Activated effector memory CD4-positive, alpha-beta T cell treated with anti-CD3 and anti-CD28 coated beads, Interleukin-2, amount 50 U/mL, for 16 hours (primary cell): ENCODE measurements at regions not wholly inside any gene's neighbourhood (a gene's known extent, or its start where the extent isn't known, plus 50 kb on each side); places are given as distances from the start of the nearest gene placed in this dataset.
"Not testable (repeated sequence)": the region's sequence is repeated elsewhere in the genome, so short reads cannot be mapped to it uniquely, and the experiment has no call there.

Experiments
- DNase-seq: peaks from one replicate; pipeline ENCODE4 v3.0.0-alpha.2; 2020

DNA sequence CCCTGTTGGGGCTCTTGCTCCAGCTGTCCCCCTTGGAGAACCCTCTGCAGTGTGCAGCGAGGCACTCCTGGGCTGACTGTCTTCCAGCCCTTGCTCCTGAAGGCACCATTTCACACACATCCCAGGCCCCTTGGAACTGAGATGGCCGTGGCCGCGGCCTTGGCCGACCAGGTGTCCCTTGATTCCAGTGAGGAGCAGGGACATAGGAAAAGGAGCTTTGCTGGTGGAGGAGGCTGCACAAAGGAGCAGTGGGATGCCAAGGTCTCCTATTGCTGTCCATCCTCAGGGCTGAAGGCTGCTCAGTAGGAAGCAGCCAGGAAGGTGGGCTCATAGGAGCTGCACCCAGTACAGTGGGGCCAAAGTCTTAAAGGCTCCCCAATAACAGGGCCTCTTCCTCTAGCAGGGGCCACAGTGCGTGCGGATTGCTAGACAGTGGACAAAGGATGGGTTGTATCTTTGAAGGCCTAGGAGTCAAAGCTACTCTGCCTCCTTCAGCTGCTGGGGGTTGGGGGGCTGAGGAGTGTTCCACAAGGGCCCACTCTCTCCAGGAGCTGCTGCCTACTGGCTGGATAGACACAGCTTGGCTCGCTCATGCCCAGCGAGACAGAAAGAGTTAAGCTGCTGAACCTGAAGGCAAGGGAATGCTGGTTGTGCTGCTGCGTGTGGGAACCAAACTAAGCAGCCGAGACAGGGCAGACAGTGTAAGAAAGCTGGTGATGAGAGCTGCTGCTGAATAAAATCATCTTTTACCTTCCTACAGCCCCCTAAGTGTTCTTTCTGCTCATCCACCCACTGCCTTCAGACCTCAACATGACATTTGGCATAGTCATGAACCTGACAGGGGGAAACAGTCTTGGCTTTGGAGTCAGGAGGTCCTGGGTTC, 891.9 kb upstream of the ZNF722 start:
- DNase-seq = no peak

DNA sequence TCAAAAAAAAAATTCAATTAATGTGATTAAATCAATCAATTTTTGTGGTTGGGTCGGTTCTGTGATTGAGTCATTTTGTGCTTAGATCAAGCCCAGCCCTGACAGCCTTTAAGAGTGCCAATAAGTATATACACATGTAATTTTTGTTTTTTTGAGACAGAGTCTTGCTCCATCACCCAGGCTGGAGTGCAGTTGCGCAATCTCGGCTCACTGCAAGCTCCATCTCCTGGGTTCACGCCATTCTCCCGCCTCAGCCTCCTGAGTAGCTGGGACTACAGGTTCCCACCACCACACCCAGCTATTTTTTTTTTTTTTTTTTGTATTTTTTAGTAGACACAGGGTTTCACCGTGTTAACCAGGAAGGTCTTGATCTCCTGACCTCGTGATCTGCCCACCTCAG, 887.1 kb upstream of the ZNF722 start:
- not testable (repeated sequence) for DNase-seq

DNA sequence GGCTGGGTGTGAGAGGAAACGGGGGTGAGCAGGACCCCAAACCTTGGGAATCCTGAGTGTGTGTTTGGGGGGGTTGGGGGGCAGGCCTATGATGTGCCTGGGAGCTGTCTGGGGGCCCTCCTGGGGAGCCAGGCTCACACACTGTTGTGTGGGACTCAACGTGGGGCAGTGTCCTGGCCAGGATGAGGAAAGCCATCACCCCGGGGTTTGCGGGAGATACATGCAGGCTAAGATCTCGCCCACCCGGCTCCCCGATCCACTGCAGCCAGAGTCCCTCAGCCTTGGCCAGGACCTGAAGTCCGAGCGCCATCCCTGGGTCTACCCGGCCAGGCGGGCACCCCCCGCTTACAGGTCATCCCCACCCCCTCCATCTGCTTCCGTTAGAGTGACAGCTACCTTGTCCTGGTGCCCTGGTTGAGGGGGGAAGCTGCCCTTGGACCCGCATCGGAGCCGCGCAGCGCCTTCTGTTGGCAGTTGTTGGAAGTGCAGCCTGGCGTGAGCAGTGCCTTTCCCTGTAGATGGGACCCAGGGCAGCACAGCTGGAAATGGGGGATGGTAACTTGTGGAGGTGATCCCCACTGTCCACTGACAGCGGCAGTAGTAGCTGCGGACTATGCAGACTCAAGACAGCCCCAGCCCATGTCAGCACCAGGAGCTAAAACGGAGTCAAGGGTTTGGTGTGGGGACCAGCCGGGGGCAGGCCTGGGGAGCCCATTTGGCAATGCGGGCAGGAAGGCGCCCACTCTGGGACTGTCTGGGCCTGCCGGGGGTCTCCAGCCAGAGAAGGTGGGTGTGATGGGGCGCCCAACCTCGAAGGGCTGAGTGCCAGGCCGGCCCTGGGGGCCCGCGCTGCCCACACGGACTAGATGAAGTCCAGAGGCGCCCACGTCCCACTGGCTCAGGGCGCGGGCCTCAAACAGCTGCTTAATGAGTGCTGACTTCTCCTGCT, 885.6 kb upstream of the ZNF722 start:
- no peak for DNase-seq

DNA sequence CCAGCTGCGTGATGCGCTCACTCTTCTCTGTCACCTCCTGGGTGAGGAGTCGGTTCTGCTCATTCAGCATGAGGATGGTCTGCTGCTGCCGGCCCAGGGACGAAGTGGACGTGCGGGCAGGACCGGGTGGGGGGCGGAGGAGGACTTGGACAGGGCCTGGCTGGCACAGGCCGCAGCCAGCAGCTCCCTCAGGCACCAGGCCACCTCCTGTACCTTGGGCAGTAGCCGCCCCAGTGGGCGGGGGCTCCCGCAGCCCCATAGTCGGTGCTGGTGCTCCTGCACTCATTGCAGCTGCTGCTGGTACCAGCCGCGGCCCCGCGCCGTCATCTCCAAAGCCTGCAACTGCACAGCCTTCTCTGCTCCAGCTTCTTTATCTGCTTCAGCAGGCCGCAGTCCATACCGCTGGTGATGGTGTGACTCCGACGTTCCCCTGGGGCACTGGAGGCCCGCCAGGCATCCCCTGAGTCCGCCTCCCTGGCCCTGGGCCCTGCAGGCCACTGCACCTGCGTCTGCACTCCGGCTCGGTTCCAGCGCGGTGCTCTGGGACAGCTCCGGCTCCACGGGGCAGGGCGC, 884.9 kb upstream of the ZNF722 start:
- DNase-seq = no peak

DNA sequence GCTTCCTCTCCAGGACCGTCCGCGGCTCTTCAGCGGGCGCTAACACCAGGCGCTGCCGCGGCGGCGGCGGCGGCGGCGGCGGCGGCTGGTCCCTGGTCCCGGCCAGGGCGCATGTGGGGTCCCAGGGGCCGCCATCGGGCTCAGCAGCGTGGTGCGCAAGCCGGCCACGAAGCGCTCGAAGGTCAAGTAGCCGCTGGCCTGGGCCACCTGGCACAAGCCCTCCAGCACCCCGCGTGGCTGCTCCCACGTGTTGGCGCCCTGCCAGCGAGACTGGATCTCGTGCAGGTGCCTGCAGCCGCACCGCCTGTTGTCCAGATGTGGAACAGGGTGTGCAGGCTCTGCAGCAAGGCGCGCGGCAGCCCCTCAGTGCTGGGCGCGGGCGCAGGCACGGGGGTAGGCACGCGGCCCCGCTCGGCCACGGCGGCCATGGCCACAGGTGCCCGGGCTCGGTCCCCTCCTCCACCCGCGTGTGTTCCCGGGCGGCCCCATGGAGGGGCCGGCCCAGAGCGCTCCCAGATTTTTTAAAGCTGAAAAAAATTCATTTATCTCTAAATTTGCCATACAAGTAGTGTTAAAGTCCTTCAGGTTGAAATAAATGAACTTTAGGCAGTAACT, 884.2 kb upstream of the ZNF722 start:
- no peak for DNase-seq
